Loucy (cell line): ENCODE measurements at regions not wholly inside any gene's neighbourhood (a gene's known extent, or its start where the extent isn't known, plus 50 kb on each side); places are given as distances from the start of the nearest gene placed in this dataset.

Experiments used
- H2AFZ ChIP-seq: fragments of 200-600 bp; sonication (generic); 2 replicates; pipeline ENCODE4 v1.6.0; 2016; ENCODE audit warnings: antibody characterized with exemption, mild to moderate bottlenecking, low read length, moderate library complexity
- H3F3A ChIP-seq: fragments of 200-600 bp; 2 replicates; pipeline ENCODE4 v1.6.0; 2016; ENCODE audit warnings: antibody characterized with exemption, low read depth, mild to moderate bottlenecking
- H3K27me3 ChIP-seq: fragments of 200-600 bp; sonication (generic); 2 replicates; pipeline ENCODE4 v1.6.1; 2014; ENCODE audit warnings: low read length, mild to moderate bottlenecking; ENCODE audit not compliant: insufficient read depth, poor library complexity, severe bottlenecking
- H3K36me3 ChIP-seq: fragments of 200-600 bp; sonication (generic); 2 replicates; pipeline ENCODE4 v1.6.1; 2016; ENCODE audit warnings: low read length; ENCODE audit not compliant: insufficient read depth
- H3K4me1 ChIP-seq: fragments of 200-600 bp; sonication (generic); 2 replicates; pipeline ENCODE4 v1.5.1; 2014; ENCODE audit warnings: low read length, mild to moderate bottlenecking; ENCODE audit not compliant: insufficient read depth, poor library complexity, severe bottlenecking
- H3K4me2 ChIP-seq: fragments of 200-600 bp; sonication (generic); 2 replicates; pipeline ENCODE4 v1.6.0; 2014; ENCODE audit warnings: antibody characterized with exemption, low read length, low read depth, mild to moderate bottlenecking; ENCODE audit not compliant: poor library complexity, severe bottlenecking
- H3K4me3 ChIP-seq: fragments of 200-600 bp; sonication (generic); 2 replicates; pipeline ENCODE4 v1.5.1; 2014; ENCODE audit warnings: low read length, mild to moderate bottlenecking, mixed read lengths; ENCODE audit not compliant: poor library complexity, severe bottlenecking
- H3K79me2 ChIP-seq: fragments of 200-600 bp; sonication (generic); 2 replicates; pipeline ENCODE4 v1.6.1; 2014; ENCODE audit warnings: low read length; ENCODE audit not compliant: insufficient read depth
- H3K9ac ChIP-seq: fragments of 200-600 bp; sonication (generic); 2 replicates; pipeline ENCODE4 v1.6.0; 2014; ENCODE audit warnings: mild to moderate bottlenecking, low read depth, low read length, moderate library complexity; ENCODE audit not compliant: poor library complexity, severe bottlenecking
- H3K9me2 ChIP-seq: fragments of 200-600 bp; sonication (generic); replicated peaks from 2 replicates; pipeline ENCODE4 v1.6.1; 2016; ENCODE audit warnings: low read depth, low read length, mixed read lengths
- H3K9me3 ChIP-seq: fragments of 200-600 bp; sonication (generic); 2 replicates; pipeline ENCODE4 v1.6.1; 2014; ENCODE audit warnings: mild to moderate bottlenecking, antibody characterized with exemption, low read length, low read depth; ENCODE audit not compliant: insufficient read depth
- H4K20me1 ChIP-seq: fragments of 200-600 bp; sonication (generic); 2 replicates; pipeline ENCODE4 v1.6.0; 2014; ENCODE audit warnings: antibody characterized with exemption, low read length, mild to moderate bottlenecking; ENCODE audit not compliant: insufficient read depth, poor library complexity, severe bottlenecking
- EZH2phosphoT487 ChIP-seq: fragments of 200-600 bp; IDR thresholded peaks from 2 replicates; pipeline ENCODE4 v1.6.1; 2018; ENCODE audit warnings: antibody characterized with exemption, mild to moderate bottlenecking, moderate library complexity, borderline replicate concordance
- TF ChIP-seq, protein P1 (sequence below): fragments of 200-600 bp; sonication (generic); conservative IDR thresholded peaks from 2 replicates; pipeline ENCODE4 v1.5.1; 2014; ENCODE audit warnings: mild to moderate bottlenecking, antibody characterized with exemption, low read length

DNA sequence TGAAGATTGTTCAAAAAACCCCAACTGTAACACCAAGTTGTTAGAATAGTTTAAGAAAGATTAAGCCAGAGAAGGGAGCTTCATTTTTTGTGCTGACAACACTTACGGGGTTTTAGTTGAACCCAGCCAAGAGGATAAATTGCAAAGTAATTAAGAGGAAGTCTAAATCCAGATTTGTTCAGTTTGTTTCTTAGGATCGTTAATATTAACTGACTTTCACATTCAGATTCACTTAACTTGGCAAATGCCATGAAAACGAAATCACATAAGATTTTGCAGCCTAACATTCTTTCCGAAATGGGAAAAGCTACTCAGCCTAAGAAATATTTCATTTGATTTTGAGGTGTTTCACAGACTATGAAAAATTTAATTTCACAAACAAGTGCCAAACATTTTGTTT lies 511.3 kb downstream of the TRIML1 start:
- Histone ChIP-seq H3F3A (no peaks in the 10 kb centered on the region), H3K9me3 (peaks cover 4% of the 10 kb centered on the region; the same call in 1 of the 2 replicates), H2AFZ (no peak overlapping the region), H3K4me2 (no peak overlapping the region), H3K9ac (no peak overlapping the region), H3K4me3 (no peak overlapping the region), H3K27me3 (no peaks in the 10 kb centered on the region), H4K20me1 (no peaks in the 10 kb centered on the region), H3K79me2 (no peaks in the 10 kb centered on the region), H3K9me2 (no peaks in the 10 kb centered on the region), H3K36me3 (no peaks in the 10 kb centered on the region), H3K4me1 (no peaks in the 10 kb centered on the region)
- no peak for TF ChIP-seq EZH2phosphoT487
- TF ChIP-seq, protein P1, sequence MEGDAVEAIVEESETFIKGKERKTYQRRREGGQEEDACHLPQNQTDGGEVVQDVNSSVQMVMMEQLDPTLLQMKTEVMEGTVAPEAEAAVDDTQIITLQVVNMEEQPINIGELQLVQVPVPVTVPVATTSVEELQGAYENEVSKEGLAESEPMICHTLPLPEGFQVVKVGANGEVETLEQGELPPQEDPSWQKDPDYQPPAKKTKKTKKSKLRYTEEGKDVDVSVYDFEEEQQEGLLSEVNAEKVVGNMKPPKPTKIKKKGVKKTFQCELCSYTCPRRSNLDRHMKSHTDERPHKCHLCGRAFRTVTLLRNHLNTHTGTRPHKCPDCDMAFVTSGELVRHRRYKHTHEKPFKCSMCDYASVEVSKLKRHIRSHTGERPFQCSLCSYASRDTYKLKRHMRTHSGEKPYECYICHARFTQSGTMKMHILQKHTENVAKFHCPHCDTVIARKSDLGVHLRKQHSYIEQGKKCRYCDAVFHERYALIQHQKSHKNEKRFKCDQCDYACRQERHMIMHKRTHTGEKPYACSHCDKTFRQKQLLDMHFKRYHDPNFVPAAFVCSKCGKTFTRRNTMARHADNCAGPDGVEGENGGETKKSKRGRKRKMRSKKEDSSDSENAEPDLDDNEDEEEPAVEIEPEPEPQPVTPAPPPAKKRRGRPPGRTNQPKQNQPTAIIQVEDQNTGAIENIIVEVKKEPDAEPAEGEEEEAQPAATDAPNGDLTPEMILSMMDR: no peak

DNA sequence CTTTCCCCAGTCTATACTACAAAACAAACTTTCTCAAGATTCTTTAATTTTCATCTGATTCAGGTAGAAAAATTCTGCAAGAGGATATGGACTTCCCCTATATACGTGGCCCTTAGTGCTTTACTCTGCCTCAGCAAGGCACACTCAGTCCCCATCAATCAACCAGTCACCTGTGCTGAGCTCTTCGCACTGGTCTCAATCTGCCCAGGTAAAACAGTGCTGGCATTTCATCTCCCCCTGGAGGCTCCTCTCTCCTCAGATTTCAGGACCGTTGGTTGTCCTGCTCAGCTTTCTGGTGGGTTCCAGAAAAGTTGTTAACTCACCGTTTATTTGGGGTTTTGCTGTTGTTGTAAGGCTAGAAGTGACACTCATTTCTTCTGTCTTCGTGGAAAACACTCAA lies 518.1 kb downstream of the TRIML1 start:
- TF ChIP-seq, protein P1: no peak
- no peak for TF ChIP-seq EZH2phosphoT487
- no peak overlapping the region for H3K4me3 ChIP-seq
- no peak overlapping the region for H3K9ac ChIP-seq
- no peaks in the 10 kb centered on the region for H3K36me3 ChIP-seq
- H3K4me2 ChIP-seq: no peak overlapping the region
- no peak overlapping the region for H2AFZ ChIP-seq
- no peaks in the 10 kb centered on the region for H3F3A ChIP-seq
- no peaks in the 10 kb centered on the region for H4K20me1 ChIP-seq
- no peaks in the 10 kb centered on the region for H3K9me2 ChIP-seq
- peaks cover 4% of the 10 kb centered on the region; the same call in 1 of the 2 replicates for H3K9me3 ChIP-seq
- no peaks in the 10 kb centered on the region for H3K79me2 ChIP-seq
- no peaks in the 10 kb centered on the region for H3K4me1 ChIP-seq
- H3K27me3 ChIP-seq: no peaks in the 10 kb centered on the region

DNA sequence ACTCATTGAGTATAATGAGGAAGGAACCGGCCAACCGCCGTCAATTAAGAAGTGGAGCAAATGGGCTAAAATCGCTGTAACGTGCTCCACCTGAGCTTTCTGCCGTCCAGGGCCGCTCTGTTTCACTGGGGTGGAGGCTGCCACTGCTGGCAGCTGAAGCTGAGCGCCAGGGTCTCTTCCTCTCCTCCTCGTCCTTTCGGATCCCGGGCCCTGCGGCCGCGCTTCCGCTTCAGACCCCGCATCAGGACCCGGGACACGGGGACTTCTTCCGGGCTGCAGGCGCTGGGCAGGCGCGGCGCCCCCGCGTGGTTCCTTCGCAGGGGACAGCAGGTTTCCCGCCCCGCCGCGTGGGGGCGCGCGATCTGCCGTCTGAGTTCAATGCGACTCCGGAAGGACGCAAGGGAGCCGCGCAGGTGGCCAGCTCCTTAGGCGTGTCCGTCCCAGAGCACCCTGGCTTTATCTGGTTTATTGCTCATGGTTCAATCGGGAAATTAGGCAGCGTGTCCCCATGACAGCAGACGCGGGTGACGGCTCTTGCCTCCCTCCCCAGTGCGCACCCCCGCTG lies 519.8 kb downstream of the TRIML1 start:
- H3K4me3 ChIP-seq: no peak overlapping the region
- no peaks in the 10 kb centered on the region for H3K27me3 ChIP-seq
- H3K4me1 ChIP-seq: no peaks in the 10 kb centered on the region
- no peaks in the 10 kb centered on the region for H3K9me2 ChIP-seq
- no peak overlapping the region for H2AFZ ChIP-seq
- no peaks in the 10 kb centered on the region for H4K20me1 ChIP-seq
- no peaks in the 10 kb centered on the region for H3K79me2 ChIP-seq
- no peaks in the 10 kb centered on the region for H3K36me3 ChIP-seq
- no peak overlapping the region for H3K9ac ChIP-seq
- H3K4me2 ChIP-seq: no peak overlapping the region
- peaks cover 4% of the 10 kb centered on the region; the same call in 1 of the 2 replicates for H3K9me3 ChIP-seq
- TF ChIP-seq, protein P1: no peak
- TF ChIP-seq EZH2phosphoT487: no peak
- no peaks in the 10 kb centered on the region for H3F3A ChIP-seq
